ENCODE measurements at regions not wholly inside any gene's neighbourhood (a gene's known extent, or its start where the extent isn't known, plus 50 kb on each side); places are given as distances from the start of the nearest gene placed in this dataset.

DNA sequence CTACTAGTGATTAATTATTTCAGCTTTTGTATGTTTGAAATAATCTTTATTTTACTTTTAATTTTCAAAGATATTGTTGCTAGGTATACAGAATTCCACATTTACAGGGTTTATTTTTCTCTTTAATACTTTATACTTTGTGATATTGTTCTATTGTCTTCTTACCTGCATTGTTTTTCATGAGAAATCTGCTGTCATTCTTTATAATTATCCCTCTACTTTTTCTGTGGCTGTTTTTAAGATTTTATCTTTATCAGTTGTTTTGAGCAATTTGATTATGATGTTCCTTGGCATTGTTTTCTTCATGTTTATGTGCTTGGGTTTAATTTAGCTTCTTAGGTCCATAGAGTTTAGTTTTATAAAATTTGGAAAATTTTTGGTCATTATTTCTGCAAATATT is 168.6 kb downstream of the DTWD1 start:
- Histone ChIP-seq H3K4me1 (no peaks in the 10 kb centered on the region), H3K27me3 (no peaks in the 10 kb centered on the region), H3K27ac (no peak overlapping the region), H3K9me3 (peaks cover 0 to 28% (median 9%) of the 10 kb centered on the region in 12 donors), H3K36me3 (no peaks in the 10 kb centered on the region), H3K4me3 (no peak overlapping the region)
- ATAC-seq (no peak), DNase-seq (no peak)
- TF ChIP-seq, protein P1, sequence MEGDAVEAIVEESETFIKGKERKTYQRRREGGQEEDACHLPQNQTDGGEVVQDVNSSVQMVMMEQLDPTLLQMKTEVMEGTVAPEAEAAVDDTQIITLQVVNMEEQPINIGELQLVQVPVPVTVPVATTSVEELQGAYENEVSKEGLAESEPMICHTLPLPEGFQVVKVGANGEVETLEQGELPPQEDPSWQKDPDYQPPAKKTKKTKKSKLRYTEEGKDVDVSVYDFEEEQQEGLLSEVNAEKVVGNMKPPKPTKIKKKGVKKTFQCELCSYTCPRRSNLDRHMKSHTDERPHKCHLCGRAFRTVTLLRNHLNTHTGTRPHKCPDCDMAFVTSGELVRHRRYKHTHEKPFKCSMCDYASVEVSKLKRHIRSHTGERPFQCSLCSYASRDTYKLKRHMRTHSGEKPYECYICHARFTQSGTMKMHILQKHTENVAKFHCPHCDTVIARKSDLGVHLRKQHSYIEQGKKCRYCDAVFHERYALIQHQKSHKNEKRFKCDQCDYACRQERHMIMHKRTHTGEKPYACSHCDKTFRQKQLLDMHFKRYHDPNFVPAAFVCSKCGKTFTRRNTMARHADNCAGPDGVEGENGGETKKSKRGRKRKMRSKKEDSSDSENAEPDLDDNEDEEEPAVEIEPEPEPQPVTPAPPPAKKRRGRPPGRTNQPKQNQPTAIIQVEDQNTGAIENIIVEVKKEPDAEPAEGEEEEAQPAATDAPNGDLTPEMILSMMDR (IDR thresholded peaks at IDR 0.05), result no peak
- TF ChIP-seq POLR2A (IDR thresholded peaks at IDR 0.05), result no peak
- intact Hi-C loops (cut with DNase I), result no loop called here

GRCh38 chr15:49793943-49794342 is 173.1 kb downstream of the DTWD1 start:
- ATAC-seq, result no peak
- H3K27ac ChIP-seq, result no peak overlapping the region
- no peaks in the 10 kb centered on the region for H3K4me1 ChIP-seq
- no peak for DNase-seq
- H3K27me3 ChIP-seq, result no peaks in the 10 kb centered on the region
- 82 to 89% (median 85%) methylated on average over 14 of the region's 14 CpGs for WGBS, 4 donors
- peaks cover 0 to 27% (median 8%) of the 10 kb centered on the region in 12 donors for H3K9me3 ChIP-seq
- intact Hi-C loops (cut with DNase I), result no loop called here
- H3K36me3 ChIP-seq, result no peaks in the 10 kb centered on the region
- no peak for TF ChIP-seq POLR2A (IDR thresholded peaks at IDR 0.05)
- TF ChIP-seq, protein P1 (IDR thresholded peaks at IDR 0.05), result no peak
- H3K4me3 ChIP-seq, result no peak overlapping the region

GRCh38 chr15:49801796-49802195 is 180.9 kb downstream of the DTWD1 start:
- Histone ChIP-seq H3K36me3 (no peaks in the 10 kb centered on the region), H3K4me3 (no peak overlapping the region), H3K27me3 (no peaks in the 10 kb centered on the region), H3K27ac (no peak overlapping the region), H3K9me3 (peaks cover 0 to 25% (median 2%) of the 10 kb centered on the region in 12 donors), H3K4me1 (no peaks in the 10 kb centered on the region)
- TF ChIP-seq, protein P1 (IDR thresholded peaks at IDR 0.05), result no peak
- no peak for TF ChIP-seq POLR2A (IDR thresholded peaks at IDR 0.05)
- ATAC-seq (no peak), DNase-seq (no peak)
- intact Hi-C loops (cut with DNase I), result loop anchor here in 1 of 10 donors (10.0 kb wide), 1 partner anchor 57 kb away; no protein-coding TSS in a partner anchor

Data from heart left ventricle (tissue), 16 donors.